ENCODE measurements at regions not wholly inside any gene's neighbourhood (a gene's known extent, or its start where the extent isn't known, plus 50 kb on each side); places are given as distances from the start of the nearest gene placed in this dataset.

DNA sequence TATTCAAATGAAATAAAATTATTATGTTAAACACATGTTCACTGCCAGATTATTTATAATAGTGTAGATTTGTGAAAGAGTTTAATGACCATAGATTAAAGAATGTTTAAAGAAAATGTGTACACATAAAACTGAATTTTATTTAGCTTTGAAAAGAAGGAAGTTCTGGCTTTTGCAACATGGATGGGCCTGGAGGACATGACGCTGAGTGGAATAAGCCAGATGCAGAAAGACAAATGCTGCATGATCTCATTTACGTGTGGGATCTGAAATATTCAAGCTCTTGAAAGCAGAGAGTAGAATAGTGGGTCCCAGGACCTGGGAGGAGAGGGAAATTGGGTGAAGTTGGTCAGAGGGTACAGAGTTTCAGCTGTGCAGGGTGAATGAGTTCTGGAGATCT lies 1261.2 kb downstream of the TMEM121 start:
- TF ChIP-seq, protein P1, sequence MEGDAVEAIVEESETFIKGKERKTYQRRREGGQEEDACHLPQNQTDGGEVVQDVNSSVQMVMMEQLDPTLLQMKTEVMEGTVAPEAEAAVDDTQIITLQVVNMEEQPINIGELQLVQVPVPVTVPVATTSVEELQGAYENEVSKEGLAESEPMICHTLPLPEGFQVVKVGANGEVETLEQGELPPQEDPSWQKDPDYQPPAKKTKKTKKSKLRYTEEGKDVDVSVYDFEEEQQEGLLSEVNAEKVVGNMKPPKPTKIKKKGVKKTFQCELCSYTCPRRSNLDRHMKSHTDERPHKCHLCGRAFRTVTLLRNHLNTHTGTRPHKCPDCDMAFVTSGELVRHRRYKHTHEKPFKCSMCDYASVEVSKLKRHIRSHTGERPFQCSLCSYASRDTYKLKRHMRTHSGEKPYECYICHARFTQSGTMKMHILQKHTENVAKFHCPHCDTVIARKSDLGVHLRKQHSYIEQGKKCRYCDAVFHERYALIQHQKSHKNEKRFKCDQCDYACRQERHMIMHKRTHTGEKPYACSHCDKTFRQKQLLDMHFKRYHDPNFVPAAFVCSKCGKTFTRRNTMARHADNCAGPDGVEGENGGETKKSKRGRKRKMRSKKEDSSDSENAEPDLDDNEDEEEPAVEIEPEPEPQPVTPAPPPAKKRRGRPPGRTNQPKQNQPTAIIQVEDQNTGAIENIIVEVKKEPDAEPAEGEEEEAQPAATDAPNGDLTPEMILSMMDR (IDR thresholded peaks at IDR 0.05; ENCODE audit: extremely low read depth in 1 of 2, insufficient read depth in 1 of 2, low read depth in 1 of 2, low read length in 2 of 2), result no peak
- TF ChIP-seq, protein P2, sequence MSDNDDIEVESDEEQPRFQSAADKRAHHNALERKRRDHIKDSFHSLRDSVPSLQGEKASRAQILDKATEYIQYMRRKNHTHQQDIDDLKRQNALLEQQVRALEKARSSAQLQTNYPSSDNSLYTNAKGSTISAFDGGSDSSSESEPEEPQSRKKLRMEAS (IDR thresholded peaks at IDR 0.05; ENCODE audit: insufficient read depth, insufficient read length), result no peak
- TF ChIP-seq EZH2 (IDR thresholded peaks at IDR 0.05; ENCODE audit: borderline replicate concordance, low read depth, low read length, severe bottlenecking) (no peak), POLR2A (IDR thresholded peaks at IDR 0.05; ENCODE audit: low read depth, low read length) (no peak)

Data from endothelial cell of umbilical vein (primary cell).